GM12878 (cell line): ENCODE measurements at regions not wholly inside any gene's neighbourhood (a gene's known extent, or its start where the extent isn't known, plus 50 kb on each side); places are given as distances from the start of the nearest gene placed in this dataset.

ENCODE experiments used
- CHD2 ChIP-seq: IDR thresholded peaks from 2 replicates; pipeline ENCODE4 v1.6.1; 2011; ENCODE audit warnings: low read depth, low read length, improper control_type of control experiment, borderline replicate concordance
- CTCF ChIP-seq, 3 experiments: IDR thresholded peaks in 2 of 3; conservative IDR thresholded peaks in 1 of 3; 2 replicates each; pipeline ENCODE4 v1.5.1; 2011; ENCODE audit warnings: low read depth in 3 of 3, low read length in 3 of 3, mild to moderate bottlenecking in 3 of 3, control low read depth in 2 of 3, moderate library complexity in 2 of 3, inconsistent platforms in 1 of 3, mixed read lengths in 1 of 3; ENCODE audit not compliant: control insufficient read depth in 2 of 3, insufficient read depth in 1 of 3; ENCODE audit errors: extremely low read depth in 1 of 3
- NR2C1 ChIP-seq: fragments of 450-650 bp; IDR thresholded peaks from 2 replicates; pipeline ENCODE4 v1.6.1; 2017; ENCODE audit warnings: antibody characterized with exemption, mild to moderate bottlenecking, moderate library complexity
- POLR2A ChIP-seq: IDR thresholded peaks from 2 replicates; pipeline ENCODE4 v1.6.1; 2011; ENCODE audit warnings: low read depth, mild to moderate bottlenecking, low read length
- POLR2AphosphoS5 ChIP-seq: IDR thresholded peaks from 2 replicates; pipeline ENCODE4 v1.6.1; 2011; ENCODE audit warnings: mild to moderate bottlenecking, low read length, inconsistent platforms
- SMAD1 ChIP-seq: fragments of 450-650 bp; IDR thresholded peaks from 2 replicates; pipeline ENCODE4 v1.6.1; 2018; ENCODE audit warnings: mild to moderate bottlenecking, low read depth; ENCODE audit not compliant: partially characterized antibody
- YY1 ChIP-seq: IDR thresholded peaks from 2 replicates; pipeline ENCODE4 v1.6.1; 2011; ENCODE audit warnings: low read depth, mild to moderate bottlenecking, low read length
- TF ChIP-seq, protein P1 (sequence below): IDR thresholded peaks from 2 replicates; pipeline ENCODE4 v1.6.1; 2011; ENCODE audit warnings: low read depth, low read length, improper control_type of control experiment, borderline replicate concordance

- no peak for TF ChIP-seq CTCF (IDR thresholded peaks at IDR 0.05 in 2 of 3, conservative IDR thresholded peaks at IDR 0.05 in 1 of 3; ENCODE audit: control insufficient read depth in 2 of 3, extremely low read depth in 1 of 3, insufficient read depth in 1 of 3, low read depth in 3 of 3, low read length in 3 of 3)
- no peak for TF ChIP-seq SMAD1
- no peak for TF ChIP-seq YY1
- TF ChIP-seq POLR2A: no peak
- TF ChIP-seq NR2C1: no peak
- no peak for TF ChIP-seq POLR2AphosphoS5
- TF ChIP-seq, protein P1, sequence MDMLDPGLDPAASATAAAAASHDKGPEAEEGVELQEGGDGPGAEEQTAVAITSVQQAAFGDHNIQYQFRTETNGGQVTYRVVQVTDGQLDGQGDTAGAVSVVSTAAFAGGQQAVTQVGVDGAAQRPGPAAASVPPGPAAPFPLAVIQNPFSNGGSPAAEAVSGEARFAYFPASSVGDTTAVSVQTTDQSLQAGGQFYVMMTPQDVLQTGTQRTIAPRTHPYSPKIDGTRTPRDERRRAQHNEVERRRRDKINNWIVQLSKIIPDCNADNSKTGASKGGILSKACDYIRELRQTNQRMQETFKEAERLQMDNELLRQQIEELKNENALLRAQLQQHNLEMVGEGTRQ: no peak
- TF ChIP-seq CHD2: no peak
Observed at GRCh38 chr1:58870298-58870676, 86.4 kb upstream of the JUN start.
